MM.1S (cell line): ENCODE measurements at regions not wholly inside any gene's neighbourhood (a gene's known extent, or its start where the extent isn't known, plus 50 kb on each side); places are given as distances from the start of the nearest gene placed in this dataset.

Experiments used
- CTCF ChIP-seq: fragments of 300-600 bp; sonication (generic); IDR thresholded peaks from 2 replicates; pipeline ENCODE4 v1.5.1; 2016; ENCODE audit warnings: antibody characterized with exemption, low read length, mixed read lengths
- EZH2phosphoT487 ChIP-seq: fragments of 300-600 bp; sonication (generic); IDR thresholded peaks from 2 replicates; pipeline ENCODE4 v1.6.1; 2018; ENCODE audit warnings: antibody characterized with exemption, low read length

- TF ChIP-seq CTCF: no peak
- TF ChIP-seq EZH2phosphoT487: no peak
These were observed 301.8 kb upstream of the CTSO start for GRCh38 chr4:156255230-156256007.
